Kidney epithelial cell (primary cell): ENCODE measurements at regions not wholly inside any gene's neighbourhood (a gene's known extent, or its start where the extent isn't known, plus 50 kb on each side); places are given as distances from the start of the nearest gene placed in this dataset.

Experiments used
- DNase-seq: peaks from one replicate; pipeline ENCODE4 v3.0.0-alpha.2; 2010; ENCODE audit warnings: low read depth
- H3K27me3 ChIP-seq: 2 replicates; pipeline ENCODE4 v1.6.0; 2011; ENCODE audit warnings: low read length; ENCODE audit not compliant: control insufficient read depth, insufficient read depth
- H3K36me3 ChIP-seq: 2 replicates; pipeline ENCODE4 v1.5.1; 2011; ENCODE audit warnings: low read length; ENCODE audit not compliant: control insufficient read depth, insufficient read depth
- H3K4me3 ChIP-seq: 2 replicates; pipeline ENCODE4 v1.5.1; 2011; ENCODE audit warnings: low read depth, mild to moderate bottlenecking, control low read depth, low read length
- TF ChIP-seq, protein P1 (sequence below): IDR thresholded peaks from 2 replicates; pipeline ENCODE4 v1.5.1; 2011; ENCODE audit warnings: mild to moderate bottlenecking, moderate library complexity, low read length, control low read depth, inconsistent platforms; ENCODE audit not compliant: insufficient read depth, poor library complexity, severe bottlenecking

DNA sequence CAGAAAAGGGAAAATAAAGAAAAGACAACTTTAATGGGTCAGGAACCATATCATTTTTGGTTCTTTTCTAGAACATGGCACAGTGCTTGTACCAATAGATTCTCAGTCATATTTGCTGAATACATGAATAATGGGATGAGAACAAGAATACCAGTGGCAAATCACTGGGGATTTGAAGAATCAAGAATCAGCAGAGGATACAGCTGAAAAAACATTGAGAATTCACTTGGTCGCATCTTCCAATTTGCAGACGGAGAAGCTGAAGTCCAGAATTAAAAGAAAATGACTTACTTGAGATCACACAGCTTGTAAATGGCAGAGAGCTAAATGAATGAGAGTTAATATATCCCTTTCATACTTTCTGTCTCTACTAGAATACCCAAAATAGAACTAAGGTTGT is 362.2 kb downstream of the RAD51AP2 start:
- Histone ChIP-seq H3K27me3 (no peaks in the 10 kb centered on the region), H3K4me3 (no peak overlapping the region), H3K36me3 (no peaks in the 10 kb centered on the region)
- no peak for DNase-seq
- TF ChIP-seq, protein P1, sequence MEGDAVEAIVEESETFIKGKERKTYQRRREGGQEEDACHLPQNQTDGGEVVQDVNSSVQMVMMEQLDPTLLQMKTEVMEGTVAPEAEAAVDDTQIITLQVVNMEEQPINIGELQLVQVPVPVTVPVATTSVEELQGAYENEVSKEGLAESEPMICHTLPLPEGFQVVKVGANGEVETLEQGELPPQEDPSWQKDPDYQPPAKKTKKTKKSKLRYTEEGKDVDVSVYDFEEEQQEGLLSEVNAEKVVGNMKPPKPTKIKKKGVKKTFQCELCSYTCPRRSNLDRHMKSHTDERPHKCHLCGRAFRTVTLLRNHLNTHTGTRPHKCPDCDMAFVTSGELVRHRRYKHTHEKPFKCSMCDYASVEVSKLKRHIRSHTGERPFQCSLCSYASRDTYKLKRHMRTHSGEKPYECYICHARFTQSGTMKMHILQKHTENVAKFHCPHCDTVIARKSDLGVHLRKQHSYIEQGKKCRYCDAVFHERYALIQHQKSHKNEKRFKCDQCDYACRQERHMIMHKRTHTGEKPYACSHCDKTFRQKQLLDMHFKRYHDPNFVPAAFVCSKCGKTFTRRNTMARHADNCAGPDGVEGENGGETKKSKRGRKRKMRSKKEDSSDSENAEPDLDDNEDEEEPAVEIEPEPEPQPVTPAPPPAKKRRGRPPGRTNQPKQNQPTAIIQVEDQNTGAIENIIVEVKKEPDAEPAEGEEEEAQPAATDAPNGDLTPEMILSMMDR = no peak

DNA sequence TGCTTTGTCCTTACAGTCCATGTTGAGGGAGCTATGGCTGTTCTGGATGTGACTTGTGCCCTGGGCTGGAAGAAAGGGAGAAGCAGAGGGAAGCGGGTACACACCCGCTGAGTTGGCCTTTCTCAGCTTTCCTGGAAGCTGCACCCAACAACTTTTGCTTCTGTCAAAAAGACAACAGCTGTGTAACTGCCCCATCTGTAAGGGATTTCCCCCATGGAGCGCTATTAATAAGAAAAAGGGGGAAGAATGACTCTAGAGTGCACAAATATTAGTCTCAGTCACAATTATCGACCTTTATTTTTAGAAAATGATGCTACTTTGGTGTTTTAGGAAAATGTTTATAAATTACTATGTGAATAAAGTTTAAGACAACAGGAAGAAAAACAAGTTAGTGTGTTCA is 368.3 kb downstream of the RAD51AP2 start:
- Histone ChIP-seq H3K36me3 (no peaks in the 10 kb centered on the region), H3K4me3 (no peak overlapping the region), H3K27me3 (no peaks in the 10 kb centered on the region)
- no peak for DNase-seq
- TF ChIP-seq, protein P1 = no peak

DNA sequence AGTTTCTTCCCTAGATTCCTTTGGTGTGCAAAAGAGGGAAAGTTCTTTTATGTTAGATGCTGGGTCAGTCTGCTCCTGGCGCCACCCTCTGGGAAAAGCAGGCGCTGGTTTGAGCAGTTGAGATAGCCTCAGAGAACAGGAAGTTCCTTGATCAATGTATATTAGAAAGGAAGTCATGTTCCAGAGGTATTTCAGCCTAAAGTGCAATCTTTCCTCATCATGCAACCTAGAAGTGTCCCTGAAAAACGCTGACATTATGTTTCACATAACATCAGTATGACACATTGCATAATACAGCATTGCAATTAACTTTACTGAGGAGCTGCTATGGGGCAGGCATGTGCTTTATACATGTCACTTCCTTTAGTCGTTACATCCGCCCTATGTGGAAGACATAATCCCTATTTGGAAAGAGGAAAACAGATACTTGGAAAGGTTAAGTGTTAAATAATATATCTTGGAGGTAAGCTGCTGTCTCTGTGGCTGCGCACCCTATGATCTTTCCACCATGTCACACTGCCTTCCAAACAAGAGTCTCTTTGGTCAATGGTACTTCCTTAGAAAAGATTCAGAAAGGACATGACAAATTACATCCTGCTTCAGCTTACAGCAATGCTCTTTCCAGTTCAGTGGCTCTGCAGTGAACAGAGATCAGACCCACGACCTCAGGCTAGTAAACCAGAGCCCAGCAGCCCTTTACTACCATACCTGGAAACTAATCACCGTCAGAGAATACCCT is 369.7 kb downstream of the RAD51AP2 start:
- no peak for DNase-seq
- Histone ChIP-seq H3K4me3 (no peak overlapping the region), H3K36me3 (no peaks in the 10 kb centered on the region), H3K27me3 (no peaks in the 10 kb centered on the region)
- TF ChIP-seq, protein P1 = peak; percentile 45

DNA sequence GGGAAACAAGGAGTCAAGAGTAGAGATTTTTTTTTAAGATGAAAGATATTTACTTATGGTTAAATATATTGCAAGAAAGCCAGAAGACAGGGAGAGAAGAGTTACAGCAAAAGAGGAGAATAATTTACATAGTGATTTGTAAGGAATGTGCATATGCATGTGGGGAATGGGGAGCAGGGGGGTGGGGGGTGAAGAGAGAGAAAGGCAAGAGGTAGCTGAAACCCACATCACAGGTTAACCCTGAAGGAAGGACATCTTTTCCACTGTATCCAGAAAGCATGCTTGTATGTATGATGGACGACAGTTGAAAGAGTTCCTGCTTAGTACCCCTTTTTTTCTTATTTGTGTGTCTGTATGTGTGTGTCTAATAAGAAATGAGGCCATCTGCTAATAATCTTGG is 371.9 kb downstream of the RAD51AP2 start:
- Histone ChIP-seq H3K27me3 (no peaks in the 10 kb centered on the region), H3K36me3 (no peaks in the 10 kb centered on the region), H3K4me3 (no peak overlapping the region)
- no peak for DNase-seq
- TF ChIP-seq, protein P1 = no peak

DNA sequence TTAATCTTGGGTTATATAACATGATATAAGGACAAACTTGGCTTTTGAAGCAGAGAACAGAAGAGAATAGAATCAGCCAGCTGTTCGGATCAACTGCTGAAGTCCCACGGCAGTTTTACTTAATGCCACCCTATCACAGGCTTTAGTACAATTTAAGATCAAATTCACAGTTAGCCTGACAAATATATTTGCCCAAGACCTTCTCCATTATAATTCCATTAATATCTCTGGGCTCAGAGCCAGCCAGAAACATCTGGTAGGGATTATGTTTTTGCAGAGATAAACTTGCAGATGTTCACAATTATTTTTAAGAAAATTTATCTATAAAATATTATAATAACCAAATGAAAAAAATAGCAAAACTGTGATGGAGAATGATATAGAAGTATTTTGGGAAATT is 381.4 kb downstream of the RAD51AP2 start:
- Histone ChIP-seq H3K36me3 (no peaks in the 10 kb centered on the region), H3K27me3 (no peaks in the 10 kb centered on the region), H3K4me3 (no peak overlapping the region)
- DNase-seq = no peak
- TF ChIP-seq, protein P1 = no peak

DNA sequence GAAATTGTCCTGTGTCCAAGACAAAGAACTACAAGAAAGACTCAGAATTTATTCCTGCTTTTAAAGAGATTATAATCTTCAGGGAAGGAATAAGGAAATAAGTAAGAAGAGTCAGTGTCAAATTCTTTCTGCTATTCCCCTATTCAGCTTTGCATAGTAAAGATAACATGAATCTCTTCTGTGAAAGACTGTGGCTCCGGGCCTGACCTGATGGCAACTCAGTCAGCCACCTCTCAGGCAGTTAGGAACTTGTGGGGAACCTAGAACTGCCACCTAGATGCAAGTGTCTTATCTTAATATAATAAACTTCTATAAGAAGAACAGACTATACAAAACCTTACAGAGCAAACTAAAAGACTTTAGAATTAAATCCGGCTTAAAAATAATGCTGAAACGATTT is 382.0 kb downstream of the RAD51AP2 start:
- TF ChIP-seq, protein P1 = no peak
- no peak for DNase-seq
- H3K4me3 ChIP-seq = no peak overlapping the region
- no peaks in the 10 kb centered on the region for H3K27me3 ChIP-seq
- H3K36me3 ChIP-seq = no peaks in the 10 kb centered on the region
